ENCODE measurements at regions not wholly inside any gene's neighbourhood (a gene's known extent, or its start where the extent isn't known, plus 50 kb on each side); places are given as distances from the start of the nearest gene placed in this dataset.
A peak's percentile ranks its signal among the peaks of the same experiment; 100 is the strongest.

- in situ Hi-C loops (cut with MboI; ENCODE audit: low sequenced_read_pairs, unreplicated experiment), result no loop called here
- DNase-seq (ENCODE audit: low spot score), result no peak
- TF ChIP-seq, protein P1, sequence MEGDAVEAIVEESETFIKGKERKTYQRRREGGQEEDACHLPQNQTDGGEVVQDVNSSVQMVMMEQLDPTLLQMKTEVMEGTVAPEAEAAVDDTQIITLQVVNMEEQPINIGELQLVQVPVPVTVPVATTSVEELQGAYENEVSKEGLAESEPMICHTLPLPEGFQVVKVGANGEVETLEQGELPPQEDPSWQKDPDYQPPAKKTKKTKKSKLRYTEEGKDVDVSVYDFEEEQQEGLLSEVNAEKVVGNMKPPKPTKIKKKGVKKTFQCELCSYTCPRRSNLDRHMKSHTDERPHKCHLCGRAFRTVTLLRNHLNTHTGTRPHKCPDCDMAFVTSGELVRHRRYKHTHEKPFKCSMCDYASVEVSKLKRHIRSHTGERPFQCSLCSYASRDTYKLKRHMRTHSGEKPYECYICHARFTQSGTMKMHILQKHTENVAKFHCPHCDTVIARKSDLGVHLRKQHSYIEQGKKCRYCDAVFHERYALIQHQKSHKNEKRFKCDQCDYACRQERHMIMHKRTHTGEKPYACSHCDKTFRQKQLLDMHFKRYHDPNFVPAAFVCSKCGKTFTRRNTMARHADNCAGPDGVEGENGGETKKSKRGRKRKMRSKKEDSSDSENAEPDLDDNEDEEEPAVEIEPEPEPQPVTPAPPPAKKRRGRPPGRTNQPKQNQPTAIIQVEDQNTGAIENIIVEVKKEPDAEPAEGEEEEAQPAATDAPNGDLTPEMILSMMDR (IDR thresholded peaks at IDR 0.05; ENCODE audit: borderline replicate concordance, control extremely low read depth, extremely low read depth, insufficient read depth, missing control alignments), result no peak
Measured at GRCh38 chr13:84902243-84902642, 897.0 kb downstream of the SLITRK6 start.

DNA sequence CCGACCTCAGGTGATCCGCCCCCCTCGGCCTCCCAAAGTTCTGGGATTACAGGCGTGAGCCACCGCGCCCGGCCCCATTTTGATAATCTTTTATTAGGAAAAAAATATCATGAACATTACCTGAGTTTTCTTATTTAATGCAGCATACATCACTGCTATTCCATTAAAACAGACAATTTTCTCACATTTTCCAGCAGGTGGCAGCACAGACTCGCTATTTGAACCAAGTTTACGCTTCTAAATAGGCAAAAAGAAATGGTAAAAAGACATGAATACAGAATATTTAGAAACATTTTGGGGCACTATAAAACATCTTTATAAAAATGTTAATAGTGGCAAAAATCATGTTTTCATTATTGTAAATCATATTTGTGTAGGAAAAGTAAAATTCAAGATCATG, 903.1 kb downstream of the SLITRK6 start:
- in situ Hi-C loops (cut with MboI; ENCODE audit: low sequenced_read_pairs, unreplicated experiment), result no loop called here
- peak; percentile 55 for DNase-seq (ENCODE audit: low spot score)
- TF ChIP-seq, protein P1 (IDR thresholded peaks at IDR 0.05; ENCODE audit: borderline replicate concordance, control extremely low read depth, extremely low read depth, insufficient read depth, missing control alignments), result peak; percentile 53

- TF ChIP-seq, protein P1 (IDR thresholded peaks at IDR 0.05; ENCODE audit: borderline replicate concordance, control extremely low read depth, extremely low read depth, insufficient read depth, missing control alignments), result no peak
- in situ Hi-C loops (cut with MboI; ENCODE audit: low sequenced_read_pairs, unreplicated experiment), result no loop called here
- no peak for DNase-seq (ENCODE audit: low spot score)
Measured at GRCh38 chr13:84894749-84895148, 904.5 kb downstream of the SLITRK6 start.

- TF ChIP-seq, protein P1 (IDR thresholded peaks at IDR 0.05; ENCODE audit: borderline replicate concordance, control extremely low read depth, extremely low read depth, insufficient read depth, missing control alignments), result no peak
- DNase-seq (ENCODE audit: low spot score), result no peak
- in situ Hi-C loops (cut with MboI; ENCODE audit: low sequenced_read_pairs, unreplicated experiment), result no loop called here
Measured at GRCh38 chr13:84885868-84886267, 913.4 kb downstream of the SLITRK6 start.

DNA sequence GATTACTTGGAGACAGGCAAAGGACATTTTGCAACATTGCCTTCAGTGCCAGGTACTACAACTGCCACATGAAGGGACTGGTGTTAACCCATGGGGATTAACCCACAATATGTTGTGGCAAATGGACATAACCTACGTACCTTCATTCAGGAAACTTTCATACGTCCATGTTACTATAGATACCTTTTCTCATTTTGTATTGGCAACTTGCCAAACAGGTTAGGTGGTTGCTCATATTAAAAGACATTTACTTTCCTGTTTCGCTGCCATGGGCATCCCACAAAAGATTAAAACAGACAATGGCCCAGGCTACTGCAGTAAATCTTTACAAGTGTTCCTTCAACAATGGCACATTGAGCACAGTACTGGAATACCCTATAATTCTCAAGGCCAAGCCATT, 925.3 kb downstream of the SLITRK6 start:
- TF ChIP-seq, protein P1 (IDR thresholded peaks at IDR 0.05; ENCODE audit: borderline replicate concordance, control extremely low read depth, extremely low read depth, insufficient read depth, missing control alignments), result no peak
- in situ Hi-C loops (cut with MboI; ENCODE audit: low sequenced_read_pairs, unreplicated experiment), result no loop called here
- DNase-seq (ENCODE audit: low spot score), result no peak

- in situ Hi-C loops (cut with MboI; ENCODE audit: low sequenced_read_pairs, unreplicated experiment), result no loop called here
- no peak for DNase-seq (ENCODE audit: low spot score)
- TF ChIP-seq, protein P1 (IDR thresholded peaks at IDR 0.05; ENCODE audit: borderline replicate concordance, control extremely low read depth, extremely low read depth, insufficient read depth, missing control alignments), result peak; percentile 12
Measured at GRCh38 chr13:84870190-84870589, 929.0 kb downstream of the SLITRK6 start.

- no peak for DNase-seq (ENCODE audit: low spot score)
- TF ChIP-seq, protein P1 (IDR thresholded peaks at IDR 0.05; ENCODE audit: borderline replicate concordance, control extremely low read depth, extremely low read depth, insufficient read depth, missing control alignments), result no peak
- in situ Hi-C loops (cut with MboI; ENCODE audit: low sequenced_read_pairs, unreplicated experiment), result no loop called here
Measured at GRCh38 chr13:84867246-84867645, 932.0 kb downstream of the SLITRK6 start.

Data from GM13976 (cell line).